Activated CD4-positive, alpha-beta memory T cell treated with anti-CD3 and anti-CD28 coated beads for 36 hours (primary cell): ENCODE measurements at regions not wholly inside any gene's neighbourhood (a gene's known extent, or its start where the extent isn't known, plus 50 kb on each side); places are given as distances from the start of the nearest gene placed in this dataset.

Experiments used
- CTCF ChIA-PET: fragments of 350-600 bp; sonication (Branson Sonifier 250); formaldehyde crosslinking; loops from one replicate; lab custom pipeline; 2021; ENCODE audit warnings: antibody characterized with exemption, inconsistent platforms; lab: Charles Lee
- POLR2A ChIA-PET: fragments of 350-600 bp; sonication (Branson Sonifier 250); formaldehyde crosslinking; loops from one replicate; lab custom pipeline; 2021; ENCODE audit warnings: antibody characterized with exemption; lab: Charles Lee
- DNase-seq: peaks from one replicate; pipeline ENCODE4 v3.0.0-alpha.2; 2020
- H3K27ac Mint-ChIP-seq: one replicate; pipeline ENCODE4 v1.8.0; 2021; ENCODE audit warnings: mixed read lengths
- H3K27me3 Mint-ChIP-seq: one replicate; pipeline ENCODE4 v1.8.0; 2021; ENCODE audit warnings: mixed read lengths
- H3K36me3 Mint-ChIP-seq: one replicate; pipeline ENCODE4 v1.8.0; 2021; ENCODE audit warnings: mixed read lengths
- H3K4me1 Mint-ChIP-seq: one replicate; pipeline ENCODE4 v1.8.0; 2021; ENCODE audit warnings: low read depth, mixed read lengths
- H3K4me3 Mint-ChIP-seq: one replicate; pipeline ENCODE4 v1.8.0; 2021; ENCODE audit warnings: mild to moderate bottlenecking, mixed read lengths
- H3K9me3 Mint-ChIP-seq: one replicate; pipeline ENCODE4 v1.8.0; 2021; ENCODE audit warnings: mixed read lengths
- intact Hi-C: fragments of 100-400 bp; cut with micrococcal nuclease; formaldehyde crosslinking; loops from one replicate; pipeline ENCODE4 v1.15.1; 2023

DNA sequence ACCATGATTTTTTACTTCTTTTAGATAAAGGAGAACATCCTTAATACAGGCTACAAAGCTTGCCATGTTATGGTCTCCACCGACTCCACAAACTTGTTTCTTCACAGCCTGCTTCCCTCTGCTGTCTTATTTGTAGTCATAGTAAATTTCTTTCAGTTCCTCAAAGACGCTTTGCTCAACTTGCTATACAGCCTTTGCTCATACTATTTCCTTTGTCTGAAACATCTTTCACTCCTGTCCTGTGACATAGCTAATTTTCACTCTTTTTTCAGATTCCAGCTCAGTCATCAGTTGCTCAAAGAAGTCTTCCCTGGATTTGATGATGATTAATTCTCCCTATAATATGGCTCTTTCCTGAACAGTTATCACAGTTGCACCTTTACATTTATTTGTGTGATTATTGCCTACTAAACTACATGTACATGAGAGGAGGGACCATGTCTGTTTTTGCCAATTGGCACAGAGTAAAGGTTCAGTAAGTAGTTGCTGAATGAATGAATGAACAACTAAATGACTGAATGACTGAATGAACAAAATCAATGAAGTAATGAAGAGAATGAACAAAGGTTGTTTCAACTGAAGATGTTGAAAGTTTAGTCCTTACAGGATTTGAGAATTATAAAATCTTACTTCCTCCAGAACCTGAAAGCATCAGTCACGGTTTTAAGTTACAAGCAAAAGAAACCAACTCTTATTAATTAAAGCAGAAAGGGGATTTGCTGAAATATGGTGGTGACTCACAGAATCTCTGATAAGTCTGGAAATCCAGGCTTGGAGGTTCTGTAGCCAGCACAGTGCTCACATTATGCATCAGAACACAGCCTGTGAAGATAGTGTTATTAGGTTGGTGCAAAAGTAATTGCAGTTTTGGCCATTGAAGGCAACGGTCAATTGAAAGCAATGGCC lies 186.4 kb upstream of the FAM98A start:
- H3K4me3 Mint-ChIP-seq: no peak overlapping the region
- no peaks in the 10 kb centered on the region for H3K27me3 Mint-ChIP-seq
- H3K9me3 Mint-ChIP-seq: no peaks in the 10 kb centered on the region
- intact Hi-C loops: no loop called here
- POLR2A ChIA-PET: no interaction called here
- CTCF ChIA-PET: no interaction called here
- no peak overlapping the region for H3K27ac Mint-ChIP-seq
- no peaks in the 10 kb centered on the region for H3K36me3 Mint-ChIP-seq
- no peaks in the 10 kb centered on the region for H3K4me1 Mint-ChIP-seq
- no peak for DNase-seq

DNA sequence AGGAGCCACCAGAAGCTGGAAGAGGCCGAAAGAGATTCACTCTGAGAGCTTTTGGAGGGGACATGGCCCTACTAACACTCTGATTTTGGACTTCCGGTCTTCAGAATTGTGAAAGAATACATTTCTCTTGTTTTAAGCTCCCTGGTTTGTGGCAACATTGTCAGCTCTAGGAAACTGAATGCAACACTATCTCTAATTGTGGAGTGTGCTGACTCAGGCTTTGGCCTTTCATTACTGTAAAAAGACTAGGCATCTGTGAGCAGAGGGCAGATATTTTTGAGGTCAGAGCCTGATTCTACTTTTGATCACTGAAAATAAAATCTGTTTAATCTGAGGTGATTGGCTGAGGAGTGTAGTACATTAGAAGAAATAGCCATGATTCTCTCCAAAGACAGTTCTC lies 185.4 kb upstream of the FAM98A start:
- H3K4me3 Mint-ChIP-seq: no peak overlapping the region
- ChIA-PET POLR2A (no interaction called here), CTCF (no interaction called here)
- intact Hi-C loops: no loop called here
- H3K9me3 Mint-ChIP-seq: no peaks in the 10 kb centered on the region
- no peaks in the 10 kb centered on the region for H3K36me3 Mint-ChIP-seq
- H3K27me3 Mint-ChIP-seq: no peaks in the 10 kb centered on the region
- no peak for DNase-seq
- H3K27ac Mint-ChIP-seq: no peak overlapping the region
- H3K4me1 Mint-ChIP-seq: no peaks in the 10 kb centered on the region

DNA sequence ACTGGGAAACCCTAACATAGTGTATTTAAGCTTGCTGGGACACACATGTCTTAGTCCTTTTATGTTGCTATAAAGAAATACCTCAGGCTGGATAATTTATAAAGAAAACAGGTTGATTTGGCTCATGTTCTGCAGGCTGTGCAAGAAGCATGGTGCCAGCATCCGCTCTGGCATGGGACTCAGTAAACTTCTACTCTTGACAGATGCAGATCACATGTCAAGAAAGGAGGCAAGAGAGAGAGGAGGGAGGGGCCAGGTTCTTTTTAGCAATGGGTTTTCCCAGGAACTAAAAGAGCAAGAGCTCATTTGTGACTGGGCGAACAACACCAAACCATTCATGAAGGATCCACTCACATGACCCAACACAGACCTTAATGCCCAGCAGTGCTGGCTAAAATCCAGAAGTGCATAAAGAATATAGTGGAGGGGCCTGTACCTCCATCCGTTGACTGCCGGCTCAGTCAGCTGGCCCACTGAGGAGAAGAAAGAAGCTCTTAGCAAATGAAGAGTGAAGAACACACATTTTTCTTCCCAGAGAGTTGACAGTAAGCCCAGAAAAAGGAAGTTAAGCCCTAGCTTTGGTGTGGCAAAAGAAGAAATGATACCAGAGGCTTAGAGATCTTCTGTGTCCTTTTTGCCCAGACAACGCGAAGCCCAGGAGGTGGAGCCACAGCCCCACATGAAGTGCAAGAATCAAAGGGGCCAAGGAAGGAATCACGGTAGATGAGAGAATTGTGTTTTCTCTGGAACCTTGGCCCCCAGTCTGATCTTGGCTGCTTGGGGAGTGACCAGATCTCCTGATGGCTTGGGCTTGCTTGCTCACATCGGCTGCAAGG lies 183.5 kb upstream of the FAM98A start:
- no peaks in the 10 kb centered on the region for H3K36me3 Mint-ChIP-seq
- CTCF ChIA-PET: no interaction called here
- no peaks in the 10 kb centered on the region for H3K27me3 Mint-ChIP-seq
- no peak for DNase-seq
- no peaks in the 10 kb centered on the region for H3K9me3 Mint-ChIP-seq
- no peak overlapping the region for H3K4me3 Mint-ChIP-seq
- intact Hi-C loops: no loop called here
- no peaks in the 10 kb centered on the region for H3K4me1 Mint-ChIP-seq
- POLR2A ChIA-PET: no interaction called here
- H3K27ac Mint-ChIP-seq: no peak overlapping the region

DNA sequence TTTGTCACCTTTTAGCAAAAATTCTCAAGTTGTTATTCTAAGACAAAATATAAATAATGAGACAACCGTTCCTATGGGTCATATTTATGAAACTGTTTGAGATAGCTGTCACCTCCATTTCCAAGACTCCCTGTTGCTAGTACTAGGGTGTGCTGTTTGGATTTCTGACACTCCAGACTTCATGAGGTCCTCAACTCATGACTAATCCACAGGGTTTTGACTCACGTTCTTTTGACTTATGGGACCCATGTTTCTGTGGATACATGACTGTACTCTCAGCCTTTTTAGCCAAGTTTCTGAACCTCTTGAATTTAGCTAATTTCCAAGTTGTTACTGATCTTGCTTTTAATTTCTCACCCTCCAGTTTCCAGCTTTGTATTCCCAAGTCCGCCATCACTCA lies 178.7 kb upstream of the FAM98A start:
- H3K27me3 Mint-ChIP-seq: no peaks in the 10 kb centered on the region
- ChIA-PET CTCF (no interaction called here), POLR2A (no interaction called here)
- DNase-seq: no peak
- no peak overlapping the region for H3K4me3 Mint-ChIP-seq
- no peak overlapping the region for H3K27ac Mint-ChIP-seq
- H3K4me1 Mint-ChIP-seq: no peaks in the 10 kb centered on the region
- no peaks in the 10 kb centered on the region for H3K36me3 Mint-ChIP-seq
- H3K9me3 Mint-ChIP-seq: no peaks in the 10 kb centered on the region
- intact Hi-C loops: no loop called here

DNA sequence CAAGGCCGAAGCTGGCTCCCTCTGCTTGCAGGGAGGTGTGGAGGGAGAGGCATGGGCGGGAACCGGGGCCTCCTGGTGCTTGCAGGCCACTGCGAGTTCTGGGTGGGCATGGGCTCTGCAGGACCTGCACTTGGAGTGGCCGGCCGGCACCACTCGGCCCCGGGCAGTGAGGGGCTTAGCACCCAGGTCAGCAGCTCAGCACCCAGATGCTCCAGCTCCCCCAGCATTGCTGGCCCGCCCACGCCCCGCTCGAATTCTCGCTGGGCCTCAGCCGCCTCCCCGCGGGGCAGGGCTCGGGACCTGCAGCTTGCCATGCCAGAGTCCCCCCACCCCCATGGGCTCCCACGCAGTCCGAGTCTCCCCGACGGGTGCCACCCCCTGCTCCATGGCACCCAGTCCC lies 176.2 kb upstream of the FAM98A start:
- ChIA-PET CTCF (no interaction called here), POLR2A (no interaction called here)
- no peak overlapping the region for H3K27ac Mint-ChIP-seq
- H3K4me1 Mint-ChIP-seq: no peaks in the 10 kb centered on the region
- no peak overlapping the region for H3K4me3 Mint-ChIP-seq
- no peak for DNase-seq
- intact Hi-C loops: no loop called here
- no peaks in the 10 kb centered on the region for H3K27me3 Mint-ChIP-seq
- no peaks in the 10 kb centered on the region for H3K9me3 Mint-ChIP-seq
- H3K36me3 Mint-ChIP-seq: no peaks in the 10 kb centered on the region

DNA sequence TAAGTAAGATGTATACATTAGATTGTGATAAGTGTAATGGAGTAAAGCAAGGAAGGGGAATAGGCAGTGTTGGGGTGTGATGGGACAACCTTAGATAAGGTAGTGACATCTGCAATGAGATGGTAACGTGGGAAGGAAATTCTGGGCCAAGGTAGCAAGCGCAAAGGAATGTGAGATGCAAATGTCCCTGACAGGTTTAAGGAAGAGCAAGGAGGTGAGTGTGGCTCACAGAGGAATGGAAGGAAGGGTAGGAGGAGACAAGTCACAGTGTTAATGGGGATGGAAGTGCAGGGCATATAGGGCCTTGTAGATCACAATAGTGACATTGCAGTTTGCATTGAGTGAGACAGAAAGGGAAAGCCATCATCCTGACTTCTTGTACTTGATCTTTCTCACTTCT lies 170.9 kb upstream of the FAM98A start:
- POLR2A ChIA-PET: no interaction called here
- Mint-ChIP-seq H3K4me1 (no peaks in the 10 kb centered on the region), H3K4me3 (no peak overlapping the region), H3K9me3 (no peaks in the 10 kb centered on the region), H3K27me3 (no peaks in the 10 kb centered on the region), H3K36me3 (no peaks in the 10 kb centered on the region), H3K27ac (no peak overlapping the region)
- intact Hi-C loops: no loop called here
- CTCF ChIA-PET: no interaction called here
- DNase-seq: no peak

DNA sequence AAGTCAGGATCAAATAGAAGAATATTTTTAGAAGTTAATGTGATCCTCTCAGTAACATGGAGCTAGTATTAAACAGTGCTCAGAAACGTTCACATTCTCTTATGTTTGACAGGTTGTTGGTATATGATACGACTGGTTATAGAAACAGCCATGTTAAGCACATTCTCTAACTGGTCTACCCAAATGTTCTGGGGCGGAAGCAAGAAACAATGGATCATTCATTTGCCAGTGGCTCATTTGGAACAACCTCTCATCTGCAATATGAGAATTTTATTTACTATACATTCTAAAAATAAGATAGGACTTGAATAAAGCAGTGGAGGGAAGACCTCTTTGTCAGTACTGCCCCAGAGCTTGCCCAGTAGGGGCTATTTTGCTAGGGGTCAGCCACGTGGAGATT lies 167.1 kb upstream of the FAM98A start:
- DNase-seq: no peak
- no peak overlapping the region for H3K4me3 Mint-ChIP-seq
- no peak overlapping the region for H3K27ac Mint-ChIP-seq
- H3K36me3 Mint-ChIP-seq: no peaks in the 10 kb centered on the region
- no peaks in the 10 kb centered on the region for H3K4me1 Mint-ChIP-seq
- no peaks in the 10 kb centered on the region for H3K9me3 Mint-ChIP-seq
- intact Hi-C loops: no loop called here
- H3K27me3 Mint-ChIP-seq: no peaks in the 10 kb centered on the region
- CTCF ChIA-PET: no interaction called here
- POLR2A ChIA-PET: no interaction called here

DNA sequence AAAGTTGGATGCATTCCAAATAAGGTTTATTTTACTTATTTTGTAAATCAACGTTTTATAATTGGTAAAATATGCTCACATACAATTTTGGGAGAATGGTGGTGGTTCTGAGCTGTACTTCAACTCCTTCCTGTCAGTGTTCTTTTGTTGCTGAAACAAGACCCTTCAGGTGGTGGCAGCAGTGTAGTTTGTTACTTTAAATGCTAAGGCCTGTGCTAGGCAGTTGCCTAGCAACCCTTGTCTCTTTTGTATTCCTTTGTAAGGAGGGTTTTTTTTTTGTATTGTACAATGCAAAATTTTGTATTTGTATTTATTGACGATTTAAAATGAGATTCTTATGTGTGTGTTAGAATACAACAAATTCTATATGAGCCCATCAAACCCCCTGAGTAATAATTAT lies 166.0 kb upstream of the FAM98A start:
- H3K27ac Mint-ChIP-seq: no peak overlapping the region
- intact Hi-C loops: no loop called here
- H3K4me3 Mint-ChIP-seq: no peak overlapping the region
- ChIA-PET CTCF (no interaction called here), POLR2A (no interaction called here)
- no peaks in the 10 kb centered on the region for H3K27me3 Mint-ChIP-seq
- no peaks in the 10 kb centered on the region for H3K36me3 Mint-ChIP-seq
- H3K4me1 Mint-ChIP-seq: no peaks in the 10 kb centered on the region
- DNase-seq: no peak
- no peaks in the 10 kb centered on the region for H3K9me3 Mint-ChIP-seq

DNA sequence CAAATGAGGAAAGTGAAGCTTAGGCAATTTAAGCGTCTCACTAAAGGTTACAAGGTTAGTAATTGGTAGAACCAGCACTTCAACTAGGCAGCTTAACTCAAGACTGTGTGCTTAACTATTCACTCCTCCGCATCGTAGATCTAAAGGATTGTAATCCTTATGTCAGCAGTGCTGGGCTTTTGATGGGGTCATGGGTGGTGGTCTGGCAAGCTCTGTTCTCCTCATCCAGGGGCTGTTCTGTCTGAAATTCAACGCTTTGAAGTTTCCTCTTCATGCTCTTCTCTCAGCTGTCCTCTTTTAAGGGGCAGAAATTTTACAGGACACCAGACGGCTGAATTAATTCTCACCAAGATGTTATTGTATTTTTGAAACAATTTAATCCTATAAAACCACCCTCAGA lies 165.5 kb upstream of the FAM98A start:
- intact Hi-C loops: no loop called here
- no peak overlapping the region for H3K27ac Mint-ChIP-seq
- H3K9me3 Mint-ChIP-seq: no peaks in the 10 kb centered on the region
- no peaks in the 10 kb centered on the region for H3K4me1 Mint-ChIP-seq
- ChIA-PET CTCF (no interaction called here), POLR2A (no interaction called here)
- DNase-seq: no peak
- no peaks in the 10 kb centered on the region for H3K27me3 Mint-ChIP-seq
- no peak overlapping the region for H3K4me3 Mint-ChIP-seq
- no peaks in the 10 kb centered on the region for H3K36me3 Mint-ChIP-seq

DNA sequence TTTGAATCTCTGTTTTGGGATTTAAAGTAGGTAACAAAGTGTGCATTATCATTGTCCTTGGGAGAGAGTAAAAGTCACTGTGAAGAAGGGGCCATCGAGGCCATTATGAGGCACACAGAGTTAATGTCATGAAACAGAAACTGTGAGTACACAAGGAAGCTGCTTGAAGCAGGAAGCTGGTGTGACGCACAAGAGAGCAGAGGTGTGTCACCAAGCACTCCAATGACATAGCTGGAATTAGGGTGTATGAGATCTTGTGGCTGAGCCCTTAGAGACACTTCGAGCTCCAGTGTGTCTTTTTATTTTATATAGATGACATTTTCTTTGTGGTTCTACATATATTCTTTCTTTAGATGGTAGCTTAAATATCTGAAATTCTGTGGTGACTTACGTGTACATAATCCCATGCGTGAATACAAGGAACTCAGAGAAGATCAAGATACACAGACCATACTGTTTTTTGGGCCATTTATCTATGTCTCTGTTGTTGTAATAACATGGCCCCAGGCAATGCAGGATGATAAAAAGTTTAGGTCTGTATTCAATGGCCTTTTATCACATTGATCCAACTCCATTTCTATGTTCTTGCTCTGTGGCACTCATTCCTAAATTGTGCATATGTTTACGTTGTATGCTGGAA lies 164.7 kb upstream of the FAM98A start:
- POLR2A ChIA-PET: no interaction called here
- CTCF ChIA-PET: no interaction called here
- H3K9me3 Mint-ChIP-seq: peaks cover 3% of the 10 kb centered on the region

DNA sequence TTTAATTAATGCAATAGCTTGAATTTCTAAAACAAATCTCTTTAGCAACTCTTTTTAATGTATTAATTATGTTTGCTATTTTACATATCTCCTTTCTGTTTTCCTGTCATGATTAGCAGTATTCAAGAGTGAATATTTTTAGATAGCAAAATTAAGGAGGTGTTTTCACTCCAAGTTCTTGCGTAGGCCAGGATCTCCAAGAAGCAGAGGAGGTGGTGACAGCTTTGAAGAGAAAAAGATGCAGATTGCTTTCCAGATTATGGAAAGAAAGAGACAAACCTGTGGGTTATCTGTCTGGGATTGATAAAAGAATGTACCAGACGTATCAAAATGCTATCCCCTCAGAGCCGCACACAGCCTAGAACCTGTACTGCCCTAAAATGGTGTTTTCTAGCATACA lies 163.5 kb upstream of the FAM98A start:
- no peaks in the 10 kb centered on the region for H3K36me3 Mint-ChIP-seq
- H3K9me3 Mint-ChIP-seq: peaks cover 3% of the 10 kb centered on the region
- no peak overlapping the region for H3K27ac Mint-ChIP-seq
- ChIA-PET POLR2A (no interaction called here), CTCF (no interaction called here)
- no peaks in the 10 kb centered on the region for H3K4me1 Mint-ChIP-seq
- no peak overlapping the region for H3K4me3 Mint-ChIP-seq
- no peak for DNase-seq
- intact Hi-C loops: no loop called here
- no peaks in the 10 kb centered on the region for H3K27me3 Mint-ChIP-seq

More for the DNA sequence above, 164.7 kb upstream of the FAM98A start:
- no peak for DNase-seq
- Mint-ChIP-seq H3K27me3 (no peaks in the 10 kb centered on the region), H3K27ac (no peak overlapping the region), H3K36me3 (no peaks in the 10 kb centered on the region), H3K4me1 (no peaks in the 10 kb centered on the region), H3K4me3 (no peak overlapping the region)
- intact Hi-C loops: no loop called here

DNA sequence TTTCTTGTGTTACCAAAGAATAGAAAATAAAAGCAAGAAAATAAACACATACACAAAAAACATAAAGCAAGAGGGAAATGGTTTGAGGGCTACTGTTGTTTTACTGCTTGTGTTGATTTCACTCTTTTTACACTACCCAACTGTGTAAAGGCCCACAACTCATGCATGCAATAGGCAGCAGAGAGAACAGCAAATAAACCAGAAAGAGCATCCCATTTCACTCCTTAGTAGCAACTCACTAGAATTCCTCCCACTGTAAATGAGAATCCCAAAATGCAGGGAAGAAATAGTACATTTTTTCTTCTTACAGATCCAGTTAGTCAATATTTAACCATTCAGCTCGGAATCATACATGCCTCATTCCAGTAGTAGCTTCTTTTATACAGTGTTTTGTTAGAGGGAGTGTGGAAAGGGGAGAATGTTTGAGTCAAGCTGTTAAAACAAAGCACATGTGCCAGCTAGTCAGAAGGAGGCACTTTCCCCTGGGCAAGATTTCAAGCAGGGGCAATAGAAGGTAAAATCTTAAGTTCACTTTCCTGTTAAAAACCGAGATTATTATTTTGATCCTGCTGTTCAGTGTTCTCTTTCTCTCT lies 147.2 kb upstream of the FAM98A start:
- Mint-ChIP-seq H3K36me3 (no peaks in the 10 kb centered on the region), H3K4me3 (no peak overlapping the region), H3K4me1 (no peaks in the 10 kb centered on the region), H3K27me3 (peaks cover 4% of the 10 kb centered on the region), H3K9me3 (no peaks in the 10 kb centered on the region), H3K27ac (no peak overlapping the region)
- ChIA-PET CTCF (no interaction called here), POLR2A (no interaction called here)
- intact Hi-C loops: no loop called here
- DNase-seq: no peak
